Breast epithelium (tissue), 3 donors: ENCODE measurements at regions not wholly inside any gene's neighbourhood (a gene's known extent, or its start where the extent isn't known, plus 50 kb on each side); places are given as distances from the start of the nearest gene placed in this dataset.

Experiments
- CTCF ChIP-seq, 3 donors: fragments of 450-650 bp; IDR thresholded peaks; one replicate each; pipeline ENCODE4 v1.5.1; 2016 to 2017; ENCODE audit warnings: antibody characterized with exemption in 3 of 3, mild to moderate bottlenecking in 3 of 3, moderate library complexity in 3 of 3
- POLR2A ChIP-seq: fragments of 450-650 bp; IDR thresholded peaks from one replicate; pipeline ENCODE4 v1.6.1; 2016; ENCODE audit warnings: antibody characterized with exemption, mild to moderate bottlenecking, moderate library complexity
- POLR2AphosphoS5 ChIP-seq, 3 donors: sonication (generic); formaldehyde crosslinking; IDR thresholded peaks; one replicate each; pipeline ENCODE4 v1.6.1; 2017; ENCODE audit warnings: antibody characterized with exemption in 3 of 3

GRCh38 chr20:39588148-39588757 lies 626.1 kb downstream of the DHX35 start:
- TF ChIP-seq CTCF (IDR thresholded peaks at IDR 0.05) (no peak), POLR2A (no peak), POLR2AphosphoS5 (IDR thresholded peaks at IDR 0.05) (no peak)
